Psoas muscle (tissue), 7 donors: ENCODE measurements at regions not wholly inside any gene's neighbourhood (a gene's known extent, or its start where the extent isn't known, plus 50 kb on each side); places are given as distances from the start of the nearest gene placed in this dataset.

ENCODE experiments used
- ATAC-seq, 4 donors: fragments of 200-7000 bp; cut with Tn5 transposase; one replicate each; pipeline ENCODE4 v1.9.1; 2020; ENCODE audit warnings: moderate library complexity in 3 of 4, mild to moderate bottlenecking in 2 of 4
- DNase-seq, 2 donors: peaks; one replicate each; pipeline ENCODE4 v3.0.0-alpha.2; 2020
- H3K27ac ChIP-seq: fragments of 200-600 bp; one replicate; pipeline ENCODE4 v1.8.0; 2022
- H3K27me3 ChIP-seq, 3 donors: fragments of 200-600 bp in 1 of 3; one replicate each; pipeline versions ENCODE4 v1.6.1 to v1.8.0; 2013 to 2022; ENCODE audit warnings: low read length in 2 of 3, mild to moderate bottlenecking in 2 of 3, moderate library complexity in 1 of 3; ENCODE audit not compliant: insufficient read depth in 3 of 3
- H3K36me3 ChIP-seq, 2 donors: fragments of 200-600 bp in 1 of 2; one replicate each; pipeline versions ENCODE4 v1.6.1 to v1.8.0; 2013 to 2022; ENCODE audit warnings: low read depth in 1 of 2, mild to moderate bottlenecking in 1 of 2, moderate library complexity in 1 of 2; ENCODE audit not compliant: insufficient read depth in 1 of 2
- H3K4me1 ChIP-seq: fragments of 200-600 bp; one replicate; pipeline ENCODE4 v1.8.0; 2022
- H3K4me3 ChIP-seq: fragments of 200-600 bp; one replicate; pipeline ENCODE4 v1.8.0; 2022; ENCODE audit warnings: mild to moderate bottlenecking
- H3K9me3 ChIP-seq: fragments of 200-600 bp; one replicate; pipeline ENCODE4 v1.8.0; 2022
- WGBS, 3 donors: extraction: QIAGEN DNeasy Blood & Tissue Kit; methylation state at CpG; one replicate each; pipeline versions ENCODE4 v1.1.6 to v1.1.7; 2013; 5-methylcytosine and 5-hydroxymethylcytosine counted together
- intact Hi-C, 2 donors: fragments of 100-400 bp; cut with DNase I; formaldehyde crosslinking; loops; one replicate each; pipeline versions ENCODE4 v1.11.0 to v1.14.2; 2022
- TF ChIP-seq, protein P1 (sequence below): fragments of 200-600 bp; IDR thresholded peaks from one replicate; pipeline ENCODE4 v1.8.0; 2022; ENCODE audit warnings: antibody characterized with exemption
- donor health status: healthy with polysubstance abuse.
- donor health status: DM: no; HTN: no; CAD: no; lungs with moderate emphysema.
- donor health status: Bipolar disorder and iron deficiency.
- donor health status: healthy.
- donor health status: DM: yes; HTN: yes; CAD: no.
- donor health status: DM: no; HTN: no; CAD: no.
- donor health status: DM: yes; HTN: yes; CAD: no.

DNA sequence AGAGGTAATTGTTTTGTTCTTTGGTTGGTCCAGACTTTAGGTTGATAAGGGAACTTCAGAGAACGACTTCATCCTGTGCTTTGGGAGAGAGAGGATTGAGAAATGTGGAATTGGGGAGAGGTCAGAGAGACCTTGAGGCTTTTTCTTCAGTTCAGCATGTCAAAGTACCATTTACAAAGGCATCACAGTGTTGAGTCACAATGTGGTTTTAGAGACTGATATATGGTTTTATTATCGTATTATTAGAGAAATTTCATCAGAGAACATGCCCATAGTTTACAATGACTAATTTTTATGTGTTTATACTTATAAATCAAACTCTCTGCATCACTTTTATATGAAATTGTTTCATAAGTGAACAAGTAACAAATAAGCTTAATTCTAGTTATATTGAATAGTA is 626.6 kb downstream of the DSC3 start:
- no peak overlapping the region for H3K27ac ChIP-seq
- no peaks in the 10 kb centered on the region for H3K27me3 ChIP-seq
- no peak for DNase-seq
- H3K4me1 ChIP-seq = no peaks in the 10 kb centered on the region
- intact Hi-C loops = no loop called here
- TF ChIP-seq, protein P1, sequence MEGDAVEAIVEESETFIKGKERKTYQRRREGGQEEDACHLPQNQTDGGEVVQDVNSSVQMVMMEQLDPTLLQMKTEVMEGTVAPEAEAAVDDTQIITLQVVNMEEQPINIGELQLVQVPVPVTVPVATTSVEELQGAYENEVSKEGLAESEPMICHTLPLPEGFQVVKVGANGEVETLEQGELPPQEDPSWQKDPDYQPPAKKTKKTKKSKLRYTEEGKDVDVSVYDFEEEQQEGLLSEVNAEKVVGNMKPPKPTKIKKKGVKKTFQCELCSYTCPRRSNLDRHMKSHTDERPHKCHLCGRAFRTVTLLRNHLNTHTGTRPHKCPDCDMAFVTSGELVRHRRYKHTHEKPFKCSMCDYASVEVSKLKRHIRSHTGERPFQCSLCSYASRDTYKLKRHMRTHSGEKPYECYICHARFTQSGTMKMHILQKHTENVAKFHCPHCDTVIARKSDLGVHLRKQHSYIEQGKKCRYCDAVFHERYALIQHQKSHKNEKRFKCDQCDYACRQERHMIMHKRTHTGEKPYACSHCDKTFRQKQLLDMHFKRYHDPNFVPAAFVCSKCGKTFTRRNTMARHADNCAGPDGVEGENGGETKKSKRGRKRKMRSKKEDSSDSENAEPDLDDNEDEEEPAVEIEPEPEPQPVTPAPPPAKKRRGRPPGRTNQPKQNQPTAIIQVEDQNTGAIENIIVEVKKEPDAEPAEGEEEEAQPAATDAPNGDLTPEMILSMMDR = no peak
- no peaks in the 10 kb centered on the region for H3K36me3 ChIP-seq
- H3K9me3 ChIP-seq = no peaks in the 10 kb centered on the region
- ATAC-seq = no peak
- 63 to 80% (median 65%) methylated on average over 2 of the region's 2 CpGs for whole genome bisulfite sequencing, 3 donors
- no peak overlapping the region for H3K4me3 ChIP-seq

DNA sequence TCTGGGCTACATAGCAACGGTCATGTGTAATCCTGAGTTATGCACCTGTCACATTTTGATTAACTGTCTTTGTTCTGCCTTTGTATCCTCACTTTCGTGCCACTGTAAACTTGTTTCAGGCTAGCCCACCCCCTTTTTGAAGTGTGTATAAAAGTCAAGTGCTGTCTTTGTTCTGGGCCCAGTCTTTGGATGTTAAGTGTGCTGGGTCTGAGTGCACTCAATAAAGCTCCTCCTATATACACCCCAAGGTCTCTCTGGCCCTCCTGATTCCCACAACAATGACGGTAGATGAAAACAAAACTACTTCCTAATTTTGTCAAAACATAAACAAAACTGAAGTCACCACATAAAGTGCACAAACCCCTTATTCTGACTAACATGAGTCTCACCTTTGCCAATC is 633.4 kb downstream of the DSC3 start:
- TF ChIP-seq, protein P1 = no peak
- 59 to 73% (median 70%) methylated on average over 3 of the region's 3 CpGs for WGBS, 3 donors
- DNase-seq = no peak

DNA sequence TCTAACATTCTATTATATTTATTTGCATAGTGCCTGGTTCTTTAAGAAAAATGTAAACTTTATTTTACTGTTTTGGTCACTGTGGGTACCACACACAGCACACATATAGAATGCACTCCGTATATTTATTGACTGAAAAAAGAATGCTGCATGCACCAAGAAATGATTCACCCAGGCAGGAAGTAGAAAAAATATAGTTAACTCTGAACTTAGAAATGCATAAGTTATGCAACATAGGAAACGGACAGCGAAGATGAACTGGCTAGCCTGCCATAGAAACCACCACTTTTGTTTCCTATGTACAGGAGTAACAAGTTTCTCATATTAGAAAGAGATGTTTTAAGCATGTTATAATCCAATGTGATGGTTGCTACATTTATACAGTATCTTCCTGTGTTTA is 635.8 kb downstream of the DSC3 start:
- H3K27ac ChIP-seq = no peak overlapping the region
- intact Hi-C loops = loop anchor here in 1 of 2 donors (1.0 kb wide), 1 partner anchor 8 kb away; no protein-coding TSS in a partner anchor
- H3K4me3 ChIP-seq = no peak overlapping the region
- no peaks in the 10 kb centered on the region for H3K4me1 ChIP-seq
- H3K36me3 ChIP-seq = no peaks in the 10 kb centered on the region
- no peaks in the 10 kb centered on the region for H3K9me3 ChIP-seq
- 69 to 79% (median 77%) methylated on average over 3 of the region's 3 CpGs for WGBS, 3 donors
- ATAC-seq = no peak
- no peak for DNase-seq
- TF ChIP-seq, protein P1 = no peak
- no peaks in the 10 kb centered on the region for H3K27me3 ChIP-seq

More for the DNA sequence above, 633.4 kb downstream of the DSC3 start:
- ATAC-seq = no peak
- H3K27me3 ChIP-seq = no peaks in the 10 kb centered on the region
- H3K27ac ChIP-seq = no peak overlapping the region
- H3K9me3 ChIP-seq = no peaks in the 10 kb centered on the region
- H3K4me1 ChIP-seq = no peaks in the 10 kb centered on the region
- no peaks in the 10 kb centered on the region for H3K36me3 ChIP-seq
- intact Hi-C loops = no loop called here
- no peak overlapping the region for H3K4me3 ChIP-seq

DNA sequence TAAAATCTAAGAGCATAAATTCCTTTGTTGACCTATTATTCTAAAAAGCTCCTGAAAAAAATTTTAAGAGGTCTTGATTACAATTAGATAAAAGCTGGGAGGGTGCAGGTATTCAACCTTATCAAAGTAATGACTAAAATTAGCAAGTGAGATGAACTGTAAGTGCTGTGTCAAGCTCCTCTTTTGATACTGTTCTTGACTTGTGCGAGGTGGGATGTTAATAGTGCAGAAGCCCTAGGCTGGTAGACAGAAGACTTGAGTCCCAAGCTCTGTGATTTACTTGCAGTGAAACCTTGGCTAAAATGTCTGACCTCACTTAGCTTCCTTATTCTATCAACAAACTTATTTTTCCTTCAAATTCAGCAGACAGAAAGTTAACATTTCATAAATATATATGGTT is 637.5 kb downstream of the DSC3 start:
- Histone ChIP-seq H3K27me3 (no peaks in the 10 kb centered on the region), H3K9me3 (no peaks in the 10 kb centered on the region), H3K4me1 (no peaks in the 10 kb centered on the region), H3K27ac (no peak overlapping the region), H3K36me3 (no peaks in the 10 kb centered on the region), H3K4me3 (no peak overlapping the region)
- ATAC-seq (no peak), DNase-seq (no peak)
- TF ChIP-seq, protein P1 = no peak
- intact Hi-C loops = no loop called here
- 76 to 93% (median 90%) methylated on average over 1 of the region's 1 CpG for WGBS, 3 donors

DNA sequence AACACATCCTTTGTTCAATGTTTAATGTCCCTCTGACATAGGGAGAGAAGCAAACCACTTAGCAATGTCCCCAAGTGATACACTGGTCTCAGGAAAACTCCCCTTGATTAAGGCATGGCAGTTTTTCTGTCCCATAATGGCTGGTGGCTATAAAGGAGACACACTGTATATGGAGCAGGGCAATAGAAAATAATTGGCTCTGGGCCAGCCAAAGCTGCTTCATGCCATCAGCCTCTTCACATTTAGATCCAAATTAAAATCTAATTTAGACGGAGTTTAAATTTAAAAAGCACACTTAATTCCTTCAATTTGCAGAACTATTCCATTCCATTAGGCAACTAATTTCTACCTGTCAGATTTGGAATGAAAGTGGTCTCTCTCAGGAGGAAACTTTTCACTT is 638.1 kb downstream of the DSC3 start:
- 78 to 88% (median 79%) methylated on average over 1 of the region's 1 CpG for WGBS, 3 donors
- H3K27ac ChIP-seq = no peak overlapping the region
- TF ChIP-seq, protein P1 = no peak
- H3K4me1 ChIP-seq = no peaks in the 10 kb centered on the region
- H3K36me3 ChIP-seq = no peaks in the 10 kb centered on the region
- intact Hi-C loops = no loop called here
- no peak overlapping the region for H3K4me3 ChIP-seq
- no peaks in the 10 kb centered on the region for H3K9me3 ChIP-seq
- no peak for ATAC-seq
- H3K27me3 ChIP-seq = no peaks in the 10 kb centered on the region
- no peak for DNase-seq
